Smooth muscle cell (in vitro differentiated cells): ENCODE measurements at regions not wholly inside any gene's neighbourhood (a gene's known extent, or its start where the extent isn't known, plus 50 kb on each side); places are given as distances from the start of the nearest gene placed in this dataset.

Source experiments
- DNase-seq: peaks from one replicate; lab custom pipeline; 2025; ENCODE audit not compliant: unreplicated experiment; lab: John Stamatoyannopoulos, UW
- H2AFZ ChIP-seq: fragments of 200-600 bp; sonication (generic); 2 replicates; pipeline ENCODE4 v1.6.0; 2016; ENCODE audit warnings: antibody characterized with exemption, low read depth, mild to moderate bottlenecking
- H3F3A ChIP-seq: fragments of 200-600 bp; sonication (generic); 2 replicates; pipeline ENCODE4 v1.6.0; 2017; ENCODE audit warnings: antibody characterized with exemption, low read depth
- H3K27ac ChIP-seq: fragments of 200-600 bp; sonication (generic); 2 replicates; pipeline ENCODE4 v1.5.1; 2016; ENCODE audit warnings: low read depth, mild to moderate bottlenecking
- H3K27me3 ChIP-seq: fragments of 200-600 bp; sonication (generic); 2 replicates; pipeline ENCODE4 v1.6.1; 2016; ENCODE audit warnings: low read depth, mild to moderate bottlenecking
- H3K36me3 ChIP-seq: fragments of 200-600 bp; sonication (generic); 2 replicates; pipeline ENCODE4 v1.5.1; 2016; ENCODE audit warnings: low read depth
- H3K4me1 ChIP-seq: fragments of 200-600 bp; sonication (generic); 2 replicates; pipeline ENCODE4 v1.5.1; 2016; ENCODE audit warnings: low read depth
- H3K4me2 ChIP-seq: fragments of 200-600 bp; sonication (generic); 2 replicates; pipeline ENCODE4 v1.6.0; 2016; ENCODE audit warnings: mild to moderate bottlenecking
- H3K4me3 ChIP-seq: fragments of 200-600 bp; sonication (generic); 2 replicates; pipeline ENCODE4 v1.5.1; 2016; ENCODE audit warnings: mild to moderate bottlenecking
- H3K79me2 ChIP-seq: fragments of 200-600 bp; sonication (generic); 2 replicates; pipeline ENCODE4 v1.6.0; 2016; ENCODE audit warnings: low read depth, mild to moderate bottlenecking
- H3K9ac ChIP-seq: fragments of 200-600 bp; sonication (generic); 2 replicates; pipeline ENCODE4 v1.6.0; 2016; ENCODE audit warnings: low read depth
- H3K9me3 ChIP-seq: fragments of 200-600 bp; sonication (generic); replicated peaks from 2 replicates; pipeline ENCODE4 v1.5.1; 2016; ENCODE audit warnings: low read depth
- H4K20me1 ChIP-seq: fragments of 200-600 bp; sonication (generic); 2 replicates; pipeline ENCODE4 v1.6.0; 2016; ENCODE audit warnings: low read depth
- CTCF ChIP-seq: fragments of 200-600 bp; sonication (generic); IDR thresholded peaks from 2 replicates; pipeline ENCODE4 v1.5.1; 2017; ENCODE audit warnings: borderline replicate concordance, mild to moderate bottlenecking, antibody characterized with exemption; ENCODE audit not compliant: insufficient read depth, poor library complexity, severe bottlenecking
- WGBS: methylation state at CpG from one replicate; pipeline ENCODE4 v1.1.7; 2016; ENCODE audit warnings: low lambda C conversion rate; 5-methylcytosine and 5-hydroxymethylcytosine counted together

- DNase-seq = no peak
- Histone ChIP-seq H2AFZ (no peak overlapping the region), H3K4me1 (no peaks in the 10 kb centered on the region), H3K4me2 (no peak overlapping the region), H3K9me3 (no peaks in the 10 kb centered on the region), H3K79me2 (no peaks in the 10 kb centered on the region), H3K27ac (peak overlapping the region; percentile 70), H3F3A (no peaks in the 10 kb centered on the region), H3K4me3 (no peak overlapping the region), H4K20me1 (no peaks in the 10 kb centered on the region), H3K36me3 (no peaks in the 10 kb centered on the region), H3K9ac (no peak overlapping the region), H3K27me3 (no peaks in the 10 kb centered on the region)
- TF ChIP-seq CTCF = no peak
- 90% methylated on average over 4 of the region's 4 CpGs for WGBS
Observed at GRCh38 chr2:64363140-64363539, 90.8 kb upstream of the LGALSL start.

- Histone ChIP-seq H3K4me1 (no peaks in the 10 kb centered on the region), H3K27me3 (no peaks in the 10 kb centered on the region), H3K4me2 (no peak overlapping the region), H3K79me2 (no peaks in the 10 kb centered on the region), H3K27ac (no peak overlapping the region), H2AFZ (no peak overlapping the region), H3F3A (no peaks in the 10 kb centered on the region), H3K36me3 (no peaks in the 10 kb centered on the region), H3K9ac (no peak overlapping the region), H3K4me3 (no peak overlapping the region), H3K9me3 (no peaks in the 10 kb centered on the region), H4K20me1 (no peaks in the 10 kb centered on the region)
- no peak for TF ChIP-seq CTCF
- no peak for DNase-seq
- WGBS = 76% methylated on average over 2 of the region's 2 CpGs
Observed at GRCh38 chr2:64363848-64364247, 90.1 kb upstream of the LGALSL start.

GRCh38 chr2:64367444-64368232 lies 86.3 kb upstream of the LGALSL start:
- no peak for DNase-seq
- Histone ChIP-seq H3K27ac (no peak overlapping the region), H3K9ac (no peak overlapping the region), H3K9me3 (no peaks in the 10 kb centered on the region), H3K4me2 (no peak overlapping the region), H2AFZ (no peak overlapping the region), H4K20me1 (no peaks in the 10 kb centered on the region), H3F3A (no peaks in the 10 kb centered on the region), H3K4me3 (no peak overlapping the region), H3K27me3 (no peaks in the 10 kb centered on the region), H3K4me1 (no peaks in the 10 kb centered on the region), H3K36me3 (no peaks in the 10 kb centered on the region), H3K79me2 (no peaks in the 10 kb centered on the region)
- no peak for TF ChIP-seq CTCF
- WGBS = 75% methylated on average over 7 of the region's 7 CpGs

- H3K27ac ChIP-seq = no peak overlapping the region
- DNase-seq = no peak
- WGBS = 90% methylated on average over 7 of the region's 7 CpGs
- no peak overlapping the region for H3K9ac ChIP-seq
- no peak overlapping the region for H2AFZ ChIP-seq
- H4K20me1 ChIP-seq = no peaks in the 10 kb centered on the region
- H3K36me3 ChIP-seq = no peaks in the 10 kb centered on the region
- H3K4me3 ChIP-seq = no peak overlapping the region
- no peaks in the 10 kb centered on the region for H3K9me3 ChIP-seq
- no peaks in the 10 kb centered on the region for H3F3A ChIP-seq
- no peaks in the 10 kb centered on the region for H3K4me1 ChIP-seq
- H3K4me2 ChIP-seq = no peak overlapping the region
- TF ChIP-seq CTCF = no peak
- H3K27me3 ChIP-seq = no peaks in the 10 kb centered on the region
- H3K79me2 ChIP-seq = no peaks in the 10 kb centered on the region
Observed at GRCh38 chr2:64369706-64370105, 84.3 kb upstream of the LGALSL start.
